SJSA1 (cell line): ENCODE measurements at regions not wholly inside any gene's neighbourhood (a gene's known extent, or its start where the extent isn't known, plus 50 kb on each side); places are given as distances from the start of the nearest gene placed in this dataset.

Experiments
- DNase-seq, 2 experiments: peaks; one replicate each; pipeline ENCODE4 v3.0.0-alpha.2; 2015 to 2020; ENCODE audit warnings: low spot score in 2 of 2, low read depth in 1 of 2
- H3K27ac ChIP-seq: fragments of 250-450 bp; sonication (Bioruptor Pico); 2 replicates; pipeline ENCODE4 v1.5.1; 2020; ENCODE audit warnings: mild to moderate bottlenecking, moderate library complexity
- H3K27me3 ChIP-seq: fragments of 250-450 bp; sonication (Bioruptor Pico); replicated peaks from 2 replicates; pipeline ENCODE4 v1.5.1; 2020; ENCODE audit warnings: mild to moderate bottlenecking, moderate library complexity
- H3K36me3 ChIP-seq: fragments of 250-450 bp; sonication (Bioruptor Pico); 2 replicates; pipeline ENCODE4 v1.5.1; 2020; ENCODE audit warnings: mild to moderate bottlenecking
- H3K4me1 ChIP-seq: fragments of 250-450 bp; sonication (Bioruptor Pico); replicated peaks from 2 replicates; pipeline ENCODE4 v1.6.1; 2021; ENCODE audit warnings: mild to moderate bottlenecking
- H3K4me3 ChIP-seq: fragments of 250-450 bp; sonication (Bioruptor Pico); 2 replicates; pipeline ENCODE4 v1.5.1; 2020; ENCODE audit warnings: mild to moderate bottlenecking
- H3K9me3 ChIP-seq: fragments of 250-450 bp; sonication (Bioruptor Pico); replicated peaks from 2 replicates; pipeline ENCODE4 v1.5.1; 2020; ENCODE audit warnings: mild to moderate bottlenecking

DNA sequence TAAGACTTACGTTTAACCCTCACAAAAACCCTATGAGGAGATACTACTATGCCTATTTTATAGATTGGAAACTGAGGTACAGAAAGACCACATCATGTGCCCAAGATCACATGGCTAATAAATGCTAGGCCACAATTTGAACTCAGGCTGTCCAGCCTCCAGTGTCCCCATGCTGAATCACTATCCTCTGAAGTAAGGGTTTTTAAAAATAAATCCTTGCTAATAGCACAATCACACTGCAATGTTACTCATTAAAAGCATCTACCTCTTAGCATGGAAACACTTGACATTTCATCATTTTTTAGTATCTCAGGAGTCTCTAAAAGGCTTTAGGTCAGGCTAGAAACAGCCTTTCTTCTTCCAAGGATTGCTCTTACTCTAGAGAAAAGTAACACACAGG is 50.0 kb upstream of the PPP1R3C start:
- Histone ChIP-seq H3K27me3 (no peaks in the 10 kb centered on the region), H3K27ac (no peak overlapping the region), H3K9me3 (no peaks in the 10 kb centered on the region), H3K36me3 (no peaks in the 10 kb centered on the region), H3K4me3 (no peak overlapping the region), H3K4me1 (peaks cover 11% of the 10 kb centered on the region)
- no peak for DNase-seq
